ENCODE measurements at regions not wholly inside any gene's neighbourhood (a gene's known extent, or its start where the extent isn't known, plus 50 kb on each side); places are given as distances from the start of the nearest gene placed in this dataset.
"Not testable (repeated sequence)": the region's sequence is repeated elsewhere in the genome, so short reads cannot be mapped to it uniquely, and the experiment has no call there.

DNA sequence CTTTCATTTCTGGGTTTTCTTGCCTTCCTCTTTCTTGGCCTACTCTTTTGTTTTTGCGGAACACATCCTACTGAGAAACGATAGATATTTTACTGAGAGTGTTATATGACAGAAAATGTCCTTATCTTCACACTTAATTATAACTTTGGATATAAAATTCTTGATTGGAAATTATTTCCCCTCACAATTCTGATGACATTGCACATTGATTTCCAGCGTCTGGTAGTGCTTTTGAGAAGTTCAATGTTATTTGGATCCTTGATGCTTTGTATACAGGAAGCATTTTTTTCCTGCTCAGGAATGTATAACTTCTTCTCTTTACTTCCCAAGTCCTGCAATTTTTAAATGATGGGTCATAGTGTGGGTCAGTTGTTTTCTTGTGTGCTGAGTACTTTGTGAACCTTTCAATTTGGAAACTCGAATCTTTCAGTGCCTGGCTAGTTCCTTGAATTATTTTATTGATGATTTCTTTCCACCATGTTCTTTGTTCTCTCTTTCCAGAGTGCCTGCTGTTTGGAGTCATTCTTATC lies 183.9 kb downstream of the PDCD6IP start:
- DNase-seq, result no peak
- Histone ChIP-seq H3K4me3 (ENCODE audit: low read depth, low read length) (no peak overlapping the region), H3K9me3 (no peaks in the 10 kb centered on the region), H3K4me1 (no peaks in the 10 kb centered on the region), H3K27me3 (replicated peaks; ENCODE audit: control insufficient read depth, insufficient read depth, low read length) (no peaks in the 10 kb centered on the region), H3K36me3 (ENCODE audit: control insufficient read depth, insufficient read depth, low read length) (no peaks in the 10 kb centered on the region)
- Mint-ChIP-seq H3K4me1 (ENCODE audit: low read depth, unreplicated experiment) (no peaks in the 10 kb centered on the region), H3K4me3 (ENCODE audit: unreplicated experiment) (no peak overlapping the region), H3K27ac (ENCODE audit: unreplicated experiment) (no peak overlapping the region), H3K9me3 (ENCODE audit: unreplicated experiment) (no peaks in the 10 kb centered on the region), H3K27me3 (ENCODE audit: insufficient read depth, unreplicated experiment) (no peaks in the 10 kb centered on the region), H3K36me3 (ENCODE audit: insufficient read depth, unreplicated experiment) (no peaks in the 10 kb centered on the region)
- BruUV-seq (replicated peaks), result no TSS peak
- ChIA-PET POLR2A (no interaction called here), CTCF (no interaction called here)
- TF ChIP-seq, protein P1, sequence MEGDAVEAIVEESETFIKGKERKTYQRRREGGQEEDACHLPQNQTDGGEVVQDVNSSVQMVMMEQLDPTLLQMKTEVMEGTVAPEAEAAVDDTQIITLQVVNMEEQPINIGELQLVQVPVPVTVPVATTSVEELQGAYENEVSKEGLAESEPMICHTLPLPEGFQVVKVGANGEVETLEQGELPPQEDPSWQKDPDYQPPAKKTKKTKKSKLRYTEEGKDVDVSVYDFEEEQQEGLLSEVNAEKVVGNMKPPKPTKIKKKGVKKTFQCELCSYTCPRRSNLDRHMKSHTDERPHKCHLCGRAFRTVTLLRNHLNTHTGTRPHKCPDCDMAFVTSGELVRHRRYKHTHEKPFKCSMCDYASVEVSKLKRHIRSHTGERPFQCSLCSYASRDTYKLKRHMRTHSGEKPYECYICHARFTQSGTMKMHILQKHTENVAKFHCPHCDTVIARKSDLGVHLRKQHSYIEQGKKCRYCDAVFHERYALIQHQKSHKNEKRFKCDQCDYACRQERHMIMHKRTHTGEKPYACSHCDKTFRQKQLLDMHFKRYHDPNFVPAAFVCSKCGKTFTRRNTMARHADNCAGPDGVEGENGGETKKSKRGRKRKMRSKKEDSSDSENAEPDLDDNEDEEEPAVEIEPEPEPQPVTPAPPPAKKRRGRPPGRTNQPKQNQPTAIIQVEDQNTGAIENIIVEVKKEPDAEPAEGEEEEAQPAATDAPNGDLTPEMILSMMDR (IDR thresholded peaks at IDR 0.05; ENCODE audit: insufficient read depth in 1 of 2, low read depth in 1 of 2, low read length in 1 of 2, severe bottlenecking in 1 of 2, unreplicated experiment in 1 of 2), result no peak
- intact Hi-C loops (cut with micrococcal nuclease; ENCODE audit: unreplicated experiment), result loop anchor here (10.0 kb wide), 3 partner anchors 122 to 272 kb away; no protein-coding TSS in a partner anchor

DNA sequence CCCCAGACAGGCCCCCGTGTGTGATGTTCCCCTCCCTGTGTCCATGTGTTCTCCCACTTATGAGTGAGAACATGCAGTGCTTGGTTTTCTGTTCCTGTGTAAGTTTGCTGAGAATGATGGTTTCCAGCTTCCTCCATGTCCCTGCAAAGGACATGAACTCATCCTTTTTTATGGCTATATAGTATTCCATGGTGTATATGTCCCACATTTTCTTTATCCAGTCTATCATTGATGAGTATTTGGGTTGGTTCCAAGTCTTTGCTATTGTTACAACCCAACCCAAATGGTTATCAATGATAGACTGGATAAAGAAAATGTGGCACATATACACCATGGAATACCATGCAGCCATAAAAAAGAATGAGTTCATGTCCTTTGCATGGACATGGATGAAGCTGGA lies 184.5 kb downstream of the PDCD6IP start:
- CTCF ChIA-PET; H3K36me3 Mint-ChIP-seq (ENCODE audit: insufficient read depth, unreplicated experiment); H3K4me3 Mint-ChIP-seq (ENCODE audit: unreplicated experiment); H3K4me1 Mint-ChIP-seq (ENCODE audit: low read depth, unreplicated experiment); DNase-seq; H3K27ac Mint-ChIP-seq (ENCODE audit: unreplicated experiment); H3K27me3 ChIP-seq (replicated peaks; ENCODE audit: control insufficient read depth, insufficient read depth, low read length); H3K4me1 ChIP-seq; BruUV-seq (replicated peaks); H3K9me3 ChIP-seq; POLR2A ChIA-PET; H3K27me3 Mint-ChIP-seq (ENCODE audit: insufficient read depth, unreplicated experiment); H3K36me3 ChIP-seq (ENCODE audit: control insufficient read depth, insufficient read depth, low read length); H3K9me3 Mint-ChIP-seq (ENCODE audit: unreplicated experiment); H3K4me3 ChIP-seq (ENCODE audit: low read depth, low read length): not testable (repeated sequence)
- intact Hi-C loops (cut with micrococcal nuclease; ENCODE audit: unreplicated experiment), result loop anchor here (10.0 kb wide), 3 partner anchors 122 to 272 kb away; no protein-coding TSS in a partner anchor

DNA sequence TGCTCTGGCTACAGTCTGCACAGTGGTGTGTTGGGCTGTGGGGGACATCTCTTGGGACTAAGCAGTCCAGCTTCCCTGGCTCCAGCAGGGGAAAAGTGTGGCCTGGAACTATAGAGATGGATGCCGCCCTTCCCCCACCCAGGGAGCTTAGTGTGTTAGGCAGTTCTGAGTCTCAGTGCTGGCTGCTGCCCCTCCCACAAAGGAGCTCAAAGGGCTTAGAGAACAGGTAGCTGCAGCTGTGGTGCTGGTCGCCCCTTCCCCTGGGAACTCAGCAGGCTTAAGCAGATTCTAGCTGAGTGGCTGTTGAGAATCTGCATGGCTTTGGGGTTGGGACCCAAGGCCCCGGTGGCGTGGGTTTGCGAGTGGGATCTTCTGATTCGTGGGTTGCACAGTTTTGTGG lies 190.8 kb downstream of the PDCD6IP start:
- intact Hi-C loops (cut with micrococcal nuclease; ENCODE audit: unreplicated experiment), result loop anchor here (10.0 kb wide), 3 partner anchors 116 to 266 kb away; no protein-coding TSS in a partner anchor

More for the DNA sequence above, 190.8 kb downstream of the PDCD6IP start:
- Histone ChIP-seq H3K36me3 (ENCODE audit: control insufficient read depth, insufficient read depth, low read length) (no peaks in the 10 kb centered on the region), H3K9me3 (peaks cover 3% of the 10 kb centered on the region; the same call in 1 of the 2 replicates), H3K27me3 (replicated peaks; ENCODE audit: control insufficient read depth, insufficient read depth, low read length) (no peaks in the 10 kb centered on the region), H3K4me1 (no peaks in the 10 kb centered on the region), H3K4me3 (ENCODE audit: low read depth, low read length) (no peak overlapping the region)
- DNase-seq, result no peak
- no peaks in the 10 kb centered on the region for H3K4me1 Mint-ChIP-seq (ENCODE audit: low read depth, unreplicated experiment)
- CTCF ChIA-PET, result interaction anchor here (1.3 kb wide), 1 partner anchor 23 kb away, joined by 3 read pairs; no protein-coding TSS in a partner anchor
- no peaks in the 10 kb centered on the region for H3K27me3 Mint-ChIP-seq (ENCODE audit: insufficient read depth, unreplicated experiment)
- H3K27ac Mint-ChIP-seq (ENCODE audit: unreplicated experiment), result no peak overlapping the region
- no peak overlapping the region for H3K4me3 Mint-ChIP-seq (ENCODE audit: unreplicated experiment)
- TF ChIP-seq, protein P1 (IDR thresholded peaks at IDR 0.05; ENCODE audit: insufficient read depth in 1 of 2, low read depth in 1 of 2, low read length in 1 of 2, severe bottlenecking in 1 of 2, unreplicated experiment in 1 of 2), result no peak
- BruUV-seq (replicated peaks), result no TSS peak
- H3K9me3 Mint-ChIP-seq (ENCODE audit: unreplicated experiment), result peaks cover 13% of the 10 kb centered on the region
- POLR2A ChIA-PET, result no interaction called here
- H3K36me3 Mint-ChIP-seq (ENCODE audit: insufficient read depth, unreplicated experiment), result no peaks in the 10 kb centered on the region

Measured in Caco-2 (cell line).